PC-3 (cell line): ENCODE measurements at regions not wholly inside any gene's neighbourhood (a gene's known extent, or its start where the extent isn't known, plus 50 kb on each side); places are given as distances from the start of the nearest gene placed in this dataset.

ENCODE experiments used
- EZH2 ChIP-seq: fragments of 300-600 bp; sonication (generic); IDR thresholded peaks from one replicate; pipeline ENCODE4 v1.6.1; 2017; ENCODE audit warnings: antibody characterized with exemption, mild to moderate bottlenecking, low read length; ENCODE audit not compliant: unreplicated experiment
- TF ChIP-seq, protein P1 (sequence below): fragments of 300-600 bp; sonication (generic); conservative IDR thresholded peaks from 2 replicates; pipeline ENCODE4 v1.5.1; 2017; ENCODE audit warnings: antibody characterized with exemption, low read depth, mild to moderate bottlenecking, low read length

DNA sequence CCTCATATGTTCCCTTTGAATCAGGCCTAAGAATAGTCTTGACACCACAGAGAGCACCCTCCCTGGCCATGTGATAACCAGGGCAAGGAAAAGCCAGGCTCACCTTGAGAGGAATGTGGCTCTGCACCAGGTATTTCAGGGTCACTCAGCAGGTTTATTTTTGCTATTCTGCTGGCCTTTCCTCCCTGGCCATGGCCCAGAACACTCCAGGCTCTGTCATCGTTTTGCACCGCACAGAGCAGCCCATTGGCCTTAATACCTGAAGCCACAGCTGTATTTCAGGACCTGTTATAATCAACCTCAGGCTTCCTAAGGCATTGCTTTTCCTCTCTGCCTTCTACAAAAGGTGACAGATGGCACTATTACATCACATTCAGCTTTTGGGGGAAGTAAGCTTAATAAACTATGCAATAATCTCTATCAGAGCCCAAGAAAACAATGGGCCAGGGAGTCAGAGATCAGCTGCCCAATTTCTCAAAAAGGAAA is 668.3 kb downstream of the IRS1 start:
- TF ChIP-seq, protein P1, sequence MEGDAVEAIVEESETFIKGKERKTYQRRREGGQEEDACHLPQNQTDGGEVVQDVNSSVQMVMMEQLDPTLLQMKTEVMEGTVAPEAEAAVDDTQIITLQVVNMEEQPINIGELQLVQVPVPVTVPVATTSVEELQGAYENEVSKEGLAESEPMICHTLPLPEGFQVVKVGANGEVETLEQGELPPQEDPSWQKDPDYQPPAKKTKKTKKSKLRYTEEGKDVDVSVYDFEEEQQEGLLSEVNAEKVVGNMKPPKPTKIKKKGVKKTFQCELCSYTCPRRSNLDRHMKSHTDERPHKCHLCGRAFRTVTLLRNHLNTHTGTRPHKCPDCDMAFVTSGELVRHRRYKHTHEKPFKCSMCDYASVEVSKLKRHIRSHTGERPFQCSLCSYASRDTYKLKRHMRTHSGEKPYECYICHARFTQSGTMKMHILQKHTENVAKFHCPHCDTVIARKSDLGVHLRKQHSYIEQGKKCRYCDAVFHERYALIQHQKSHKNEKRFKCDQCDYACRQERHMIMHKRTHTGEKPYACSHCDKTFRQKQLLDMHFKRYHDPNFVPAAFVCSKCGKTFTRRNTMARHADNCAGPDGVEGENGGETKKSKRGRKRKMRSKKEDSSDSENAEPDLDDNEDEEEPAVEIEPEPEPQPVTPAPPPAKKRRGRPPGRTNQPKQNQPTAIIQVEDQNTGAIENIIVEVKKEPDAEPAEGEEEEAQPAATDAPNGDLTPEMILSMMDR = no peak
- TF ChIP-seq EZH2 = no peak
